ENCODE measurements at regions not wholly inside any gene's neighbourhood (a gene's known extent, or its start where the extent isn't known, plus 50 kb on each side); places are given as distances from the start of the nearest gene placed in this dataset.
"Not testable (repeated sequence)": the region's sequence is repeated elsewhere in the genome, so short reads cannot be mapped to it uniquely, and the experiment has no call there.

DNA sequence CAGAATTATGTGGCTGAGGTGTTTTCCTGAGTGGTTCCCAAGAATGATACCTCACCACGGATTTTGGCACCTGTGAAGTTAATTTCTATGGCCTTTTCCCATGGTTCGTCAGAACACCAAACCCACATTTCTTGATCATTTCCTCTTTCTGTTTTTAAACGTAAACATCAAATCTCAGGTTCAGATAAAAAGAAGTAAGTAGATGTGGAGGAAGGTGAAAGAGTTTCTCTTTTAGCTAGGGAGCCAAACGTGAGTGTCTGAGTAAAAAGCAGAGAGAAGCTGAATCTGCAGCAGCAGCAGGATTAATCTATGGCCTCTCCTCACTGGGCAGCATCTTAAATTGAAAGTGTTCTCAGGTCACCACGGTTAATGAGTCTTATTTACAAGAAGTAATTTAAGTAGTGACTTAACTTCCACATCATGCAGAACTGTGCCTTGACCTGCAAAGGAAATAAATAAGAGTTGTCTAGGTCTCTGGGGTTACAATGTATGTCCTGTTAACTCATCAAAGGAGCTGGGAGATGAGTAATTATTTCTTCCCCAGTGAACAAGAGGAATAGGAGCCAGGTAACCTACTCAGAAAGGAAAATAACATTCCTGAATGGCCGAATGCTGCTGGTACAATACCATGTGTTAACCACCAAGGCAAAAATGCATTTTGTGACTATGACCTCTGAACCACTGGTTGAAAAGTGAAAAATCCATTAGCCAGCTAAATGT lies 139.6 kb upstream of the NETO1 start:
- DNase-seq (ENCODE audit: low read depth in 2 of 2) = no peak

- no peak for DNase-seq (ENCODE audit: low read depth in 2 of 2)
These were observed 138.5 kb upstream of the NETO1 start for GRCh38 chr18:73006331-73006730.

GRCh38 chr18:73004260-73004659 lies 136.5 kb upstream of the NETO1 start:
- no peak for DNase-seq (ENCODE audit: low read depth in 2 of 2)

DNA sequence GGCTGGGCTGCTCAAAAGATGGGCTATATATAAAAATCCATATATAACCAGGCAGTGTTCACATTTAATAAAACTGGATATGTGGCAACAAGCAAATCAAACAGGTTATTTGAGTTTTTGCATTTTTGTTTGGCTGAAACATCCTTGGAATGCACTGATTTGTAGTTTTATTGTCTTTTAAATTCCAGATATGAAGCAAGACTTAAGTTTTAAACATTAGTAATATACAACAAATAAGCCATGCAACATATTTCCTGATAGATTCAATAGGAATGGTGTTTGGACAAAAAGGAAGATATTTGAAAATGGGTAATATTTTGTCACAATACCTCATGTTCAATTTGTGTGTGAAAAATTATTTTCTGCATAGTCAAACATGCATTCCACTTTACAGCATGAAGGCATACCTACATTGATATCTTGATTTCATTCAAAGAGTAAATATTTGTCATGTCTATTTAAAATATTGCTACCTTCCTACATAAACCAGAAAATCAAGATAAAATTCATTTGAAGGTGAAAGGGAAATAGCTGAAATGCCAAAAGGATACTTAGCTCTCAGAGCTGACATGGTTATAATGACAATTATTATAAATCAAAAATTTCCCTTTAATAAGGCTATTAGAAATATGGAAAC lies 132.3 kb upstream of the NETO1 start:
- DNase-seq (ENCODE audit: low read depth in 2 of 2) = no peak

DNA sequence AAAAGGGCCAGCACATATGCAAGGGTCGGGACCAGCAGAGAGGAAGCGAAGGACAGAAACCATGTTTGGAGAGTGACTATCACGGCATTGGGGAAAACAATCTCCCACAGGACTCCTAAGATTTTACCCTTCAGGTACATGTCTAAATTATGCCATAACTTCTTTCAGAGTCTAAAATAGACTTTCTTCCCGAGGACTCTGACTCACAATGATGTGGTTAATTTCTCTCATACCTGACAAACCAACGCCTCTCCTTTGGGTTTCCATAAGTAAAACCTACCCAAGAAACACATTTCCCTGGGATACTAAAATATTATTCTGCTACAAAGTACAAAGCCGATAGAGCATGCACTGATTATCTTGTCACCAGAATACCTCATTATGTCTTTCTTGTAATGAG lies 127.8 kb upstream of the NETO1 start:
- DNase-seq (ENCODE audit: low read depth in 2 of 2) = no peak

GRCh38 chr18:72993250-72993649 lies 125.5 kb upstream of the NETO1 start:
- no peak for DNase-seq (ENCODE audit: low read depth in 2 of 2)

DNA sequence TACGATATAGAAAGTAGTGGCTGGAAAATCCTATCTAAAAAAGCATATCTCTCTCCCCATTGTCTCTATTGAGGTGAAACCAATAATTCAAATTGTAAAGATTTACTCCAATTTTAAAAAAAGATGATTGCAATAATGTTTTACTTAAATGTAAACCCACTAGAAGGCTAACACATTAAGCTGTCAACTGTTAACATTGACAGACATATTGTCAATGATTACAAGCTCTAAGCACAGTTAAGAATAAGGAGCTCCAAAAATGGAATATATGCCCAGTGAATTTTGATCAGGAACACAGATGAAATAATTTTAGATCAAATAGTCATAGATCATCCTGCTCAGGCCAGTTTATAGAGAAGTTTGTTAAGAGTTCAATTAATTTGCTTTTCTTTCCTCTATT lies 123.6 kb upstream of the NETO1 start:
- DNase-seq (ENCODE audit: low read depth in 2 of 2) = no peak

- not testable (repeated sequence) for DNase-seq (ENCODE audit: low read depth in 2 of 2)
These were observed 119.8 kb upstream of the NETO1 start for GRCh38 chr18:72987570-72987969.

DNA sequence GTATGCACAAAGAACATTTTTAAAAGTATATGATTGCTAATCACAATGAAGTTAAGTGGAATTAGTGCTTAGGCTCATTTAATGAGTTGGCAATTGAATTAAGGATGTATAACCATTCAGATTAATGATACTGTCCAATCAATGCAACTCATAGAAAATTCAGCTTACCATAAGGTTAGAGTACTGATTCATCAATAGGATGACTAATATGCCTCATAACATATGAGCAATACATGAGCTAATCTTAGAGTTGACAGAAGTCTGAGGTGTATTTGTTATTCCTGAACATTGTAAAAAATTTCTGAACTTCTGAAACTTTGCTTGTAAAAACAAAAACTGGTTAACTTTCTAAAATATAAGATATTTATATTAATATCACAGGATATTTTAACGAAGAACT lies 118.3 kb upstream of the NETO1 start:
- DNase-seq (ENCODE audit: low read depth in 2 of 2) = no peak

DNA sequence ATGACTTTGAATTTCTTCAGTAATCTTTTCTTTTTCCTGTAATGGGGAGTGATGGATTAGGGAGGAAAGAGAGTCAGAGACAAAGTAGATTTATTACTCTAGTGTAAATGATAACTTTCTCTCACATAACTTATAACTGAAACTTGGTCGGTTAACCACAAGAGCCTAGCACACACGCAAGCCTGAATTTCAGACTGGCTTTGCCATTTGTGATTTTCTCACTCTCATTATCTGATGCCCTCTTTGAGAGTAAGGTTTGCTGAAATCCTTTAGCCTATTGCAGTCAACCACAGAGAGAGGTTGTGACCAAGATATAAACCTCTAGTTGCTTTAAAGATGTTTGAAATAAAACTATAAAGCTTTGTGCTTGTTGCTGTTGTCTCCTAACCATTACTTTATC lies 117.9 kb upstream of the NETO1 start:
- no peak for DNase-seq (ENCODE audit: low read depth in 2 of 2)

GRCh38 chr18:72984290-72984689 lies 116.5 kb upstream of the NETO1 start:
- DNase-seq (ENCODE audit: low read depth in 2 of 2) = no peak

GRCh38 chr18:72973841-72974240 lies 106.1 kb upstream of the NETO1 start:
- no peak for DNase-seq (ENCODE audit: low read depth in 2 of 2)

DNA sequence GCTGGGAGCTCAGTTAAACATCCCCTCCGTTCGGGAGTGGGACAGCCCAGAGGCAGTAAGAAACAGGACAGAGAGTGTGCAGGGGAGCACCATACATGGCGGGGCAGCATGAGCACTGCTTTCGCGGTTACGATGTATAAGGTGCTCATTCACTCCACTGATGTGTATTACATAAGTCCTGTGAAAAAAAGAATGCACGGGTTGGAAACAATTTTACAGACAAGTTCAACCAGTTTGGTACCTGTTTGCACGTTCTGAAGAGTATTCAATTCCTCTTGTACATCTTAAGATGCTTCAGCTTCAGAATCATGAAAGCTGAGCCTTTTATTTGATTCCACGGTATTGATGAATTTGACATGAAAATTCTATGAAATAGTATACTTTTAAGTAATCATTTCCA lies 97.8 kb upstream of the NETO1 start:
- DNase-seq (ENCODE audit: low read depth in 2 of 2) = no peak

- not testable (repeated sequence) for DNase-seq (ENCODE audit: low read depth in 2 of 2)
These were observed 90.4 kb upstream of the NETO1 start for GRCh38 chr18:72958195-72958594.

DNA sequence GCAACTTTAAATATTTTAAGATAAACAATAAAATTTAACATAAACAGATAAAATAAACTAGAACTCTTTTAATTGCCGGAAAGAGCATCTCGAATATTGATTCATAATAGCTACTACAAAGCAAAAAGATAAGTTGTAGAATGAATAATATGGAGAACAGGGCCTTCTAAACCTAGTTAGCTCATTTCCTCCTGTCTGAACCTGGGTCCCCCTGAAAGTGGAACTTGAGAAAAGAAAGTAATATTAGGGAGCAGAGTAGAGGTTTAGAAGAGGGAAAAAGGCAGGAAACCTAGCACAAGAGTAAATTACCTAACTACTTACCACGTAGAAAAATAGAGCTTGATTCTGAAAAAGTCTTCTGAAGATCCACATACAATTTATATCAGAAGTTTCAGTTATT lies 80.7 kb upstream of the NETO1 start:
- DNase-seq (ENCODE audit: low read depth in 2 of 2) = no peak

- DNase-seq (ENCODE audit: low read depth in 2 of 2) = no peak
These were observed 75.0 kb upstream of the NETO1 start for GRCh38 chr18:72942766-72943165.

GRCh38 chr18:72940986-72941385 lies 73.2 kb upstream of the NETO1 start:
- DNase-seq (ENCODE audit: low read depth in 2 of 2) = no peak

DNA sequence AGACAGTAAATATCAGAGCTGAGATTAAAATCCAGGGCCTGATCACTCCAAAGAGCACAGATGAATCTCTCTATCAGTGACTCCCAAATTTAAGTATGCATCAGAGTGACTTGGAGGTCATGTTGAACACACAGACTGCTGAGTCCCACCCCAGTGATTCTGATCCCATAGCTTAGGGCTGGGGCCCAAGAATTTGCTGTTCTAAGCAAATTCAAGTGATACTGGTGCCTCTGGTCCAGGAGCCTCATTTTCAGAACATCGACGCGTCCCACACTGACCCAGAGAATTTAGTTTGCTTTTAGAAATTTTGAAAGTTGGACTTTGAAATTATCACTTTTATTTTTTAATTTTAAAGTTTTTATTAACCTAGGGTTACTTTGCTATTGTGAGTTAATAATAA lies 72.7 kb upstream of the NETO1 start:
- no peak for DNase-seq (ENCODE audit: low read depth in 2 of 2)

GRCh38 chr18:72935744-72936143 lies 68.0 kb upstream of the NETO1 start:
- DNase-seq (ENCODE audit: low read depth in 2 of 2) = no peak

- DNase-seq (ENCODE audit: low read depth in 2 of 2) = no peak
These were observed 55.1 kb upstream of the NETO1 start for GRCh38 chr18:72922895-72923294.

Measured in stimulated activated CD8-positive, alpha-beta memory T cell treated with anti-CD3 and anti-CD28 coated beads, Interleukin-15, amount 100 ng/mL, for 48 hours (primary cell).